ENCODE measurements at regions not wholly inside any gene's neighbourhood (a gene's known extent, or its start where the extent isn't known, plus 50 kb on each side); places are given as distances from the start of the nearest gene placed in this dataset.

DNA sequence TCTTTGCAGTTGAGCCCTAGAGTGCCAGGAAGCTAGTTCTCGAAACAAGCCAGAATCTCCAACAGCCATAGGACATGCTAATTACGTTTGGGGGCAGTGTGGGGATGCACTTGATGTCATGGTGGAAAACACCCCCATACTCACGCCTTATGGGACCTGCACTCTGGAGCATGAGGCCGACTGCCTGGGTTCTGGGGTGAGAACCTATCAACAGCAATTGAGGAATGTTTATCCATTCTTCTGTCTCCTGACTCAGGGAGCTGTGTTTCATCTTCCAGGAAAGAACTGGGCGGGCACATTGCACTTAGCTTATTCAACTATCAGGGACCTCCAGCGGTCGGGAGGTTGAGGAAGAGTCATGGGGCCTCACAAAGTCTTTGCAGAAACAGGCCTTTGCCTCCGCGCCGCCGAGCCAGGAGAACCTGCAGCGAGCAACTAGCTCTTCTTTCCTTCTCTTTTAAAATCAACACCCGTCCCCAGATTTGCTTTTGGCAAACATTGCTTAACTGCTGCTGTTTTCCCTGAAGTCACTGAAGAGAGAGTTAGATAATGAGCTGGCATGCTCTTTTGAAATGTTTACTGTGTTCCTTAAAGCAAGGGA, 226.1 kb upstream of the DIO3 start:
- Histone ChIP-seq H3K27me3 (ENCODE audit: low read depth) (no peaks in the 10 kb centered on the region), H3K27ac (no peak overlapping the region), H3K36me3 (no peaks in the 10 kb centered on the region), H3K4me3 (no peak overlapping the region), H3K9me3 (no peaks in the 10 kb centered on the region), H3K4me1 (no peaks in the 10 kb centered on the region)
- TF ChIP-seq, protein P1, sequence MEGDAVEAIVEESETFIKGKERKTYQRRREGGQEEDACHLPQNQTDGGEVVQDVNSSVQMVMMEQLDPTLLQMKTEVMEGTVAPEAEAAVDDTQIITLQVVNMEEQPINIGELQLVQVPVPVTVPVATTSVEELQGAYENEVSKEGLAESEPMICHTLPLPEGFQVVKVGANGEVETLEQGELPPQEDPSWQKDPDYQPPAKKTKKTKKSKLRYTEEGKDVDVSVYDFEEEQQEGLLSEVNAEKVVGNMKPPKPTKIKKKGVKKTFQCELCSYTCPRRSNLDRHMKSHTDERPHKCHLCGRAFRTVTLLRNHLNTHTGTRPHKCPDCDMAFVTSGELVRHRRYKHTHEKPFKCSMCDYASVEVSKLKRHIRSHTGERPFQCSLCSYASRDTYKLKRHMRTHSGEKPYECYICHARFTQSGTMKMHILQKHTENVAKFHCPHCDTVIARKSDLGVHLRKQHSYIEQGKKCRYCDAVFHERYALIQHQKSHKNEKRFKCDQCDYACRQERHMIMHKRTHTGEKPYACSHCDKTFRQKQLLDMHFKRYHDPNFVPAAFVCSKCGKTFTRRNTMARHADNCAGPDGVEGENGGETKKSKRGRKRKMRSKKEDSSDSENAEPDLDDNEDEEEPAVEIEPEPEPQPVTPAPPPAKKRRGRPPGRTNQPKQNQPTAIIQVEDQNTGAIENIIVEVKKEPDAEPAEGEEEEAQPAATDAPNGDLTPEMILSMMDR (IDR thresholded peaks at IDR 0.05) = no peak
- no peak for ATAC-seq
- no peak for DNase-seq
- intact Hi-C loops (cut with DNase I) = no loop called here

DNA sequence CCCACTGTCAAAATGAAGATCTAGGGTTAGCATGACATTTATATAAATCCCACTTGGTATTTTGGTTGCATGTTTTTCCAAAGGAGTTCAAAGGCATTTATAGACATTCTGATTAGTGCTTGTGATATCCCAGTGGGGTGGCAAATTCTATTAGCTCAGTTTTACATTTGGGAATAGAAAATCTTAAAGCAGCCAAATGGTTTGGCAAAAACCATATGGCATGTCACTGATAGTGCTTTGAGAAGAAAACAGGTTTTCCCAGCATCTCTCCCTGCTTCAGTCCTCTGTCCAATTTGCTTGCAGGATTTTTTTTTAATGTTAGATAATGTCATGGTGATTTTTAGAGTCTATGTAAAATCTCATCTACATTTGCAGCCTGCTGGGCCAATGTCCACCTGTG, 225.1 kb upstream of the DIO3 start:
- Histone ChIP-seq H3K36me3 (no peaks in the 10 kb centered on the region), H3K27me3 (ENCODE audit: low read depth) (no peaks in the 10 kb centered on the region), H3K4me1 (no peaks in the 10 kb centered on the region), H3K4me3 (no peak overlapping the region), H3K27ac (no peak overlapping the region), H3K9me3 (no peaks in the 10 kb centered on the region)
- TF ChIP-seq, protein P1 (IDR thresholded peaks at IDR 0.05) = no peak
- intact Hi-C loops (cut with DNase I) = no loop called here
- DNase-seq (no peak), ATAC-seq (no peak)

DNA sequence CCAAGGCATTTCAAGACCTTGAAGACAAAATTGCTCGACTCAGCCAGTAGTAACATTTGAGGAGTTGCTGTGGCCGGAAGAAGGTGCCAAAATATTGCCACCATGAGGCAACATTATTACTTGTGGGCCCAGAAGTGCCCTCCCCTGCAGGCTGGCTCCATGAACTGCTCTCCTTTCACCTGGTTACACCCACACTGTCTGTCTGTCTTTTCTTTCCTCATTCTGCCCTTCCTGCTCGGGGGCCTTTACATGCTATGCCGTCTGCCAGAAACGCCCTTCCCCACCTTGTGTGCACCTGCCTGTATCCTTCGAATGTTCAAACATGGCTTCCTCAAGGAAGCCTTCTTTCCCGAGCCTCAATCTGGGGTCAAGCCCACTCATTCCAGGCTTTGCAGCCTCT, 224.2 kb upstream of the DIO3 start:
- intact Hi-C loops (cut with DNase I) = no loop called here
- Histone ChIP-seq H3K36me3 (no peaks in the 10 kb centered on the region), H3K9me3 (no peaks in the 10 kb centered on the region), H3K27me3 (ENCODE audit: low read depth) (no peaks in the 10 kb centered on the region), H3K4me1 (no peaks in the 10 kb centered on the region), H3K27ac (no peak overlapping the region), H3K4me3 (no peak overlapping the region)
- ATAC-seq (no peak), DNase-seq (no peak)
- TF ChIP-seq, protein P1 (IDR thresholded peaks at IDR 0.05) = no peak

DNA sequence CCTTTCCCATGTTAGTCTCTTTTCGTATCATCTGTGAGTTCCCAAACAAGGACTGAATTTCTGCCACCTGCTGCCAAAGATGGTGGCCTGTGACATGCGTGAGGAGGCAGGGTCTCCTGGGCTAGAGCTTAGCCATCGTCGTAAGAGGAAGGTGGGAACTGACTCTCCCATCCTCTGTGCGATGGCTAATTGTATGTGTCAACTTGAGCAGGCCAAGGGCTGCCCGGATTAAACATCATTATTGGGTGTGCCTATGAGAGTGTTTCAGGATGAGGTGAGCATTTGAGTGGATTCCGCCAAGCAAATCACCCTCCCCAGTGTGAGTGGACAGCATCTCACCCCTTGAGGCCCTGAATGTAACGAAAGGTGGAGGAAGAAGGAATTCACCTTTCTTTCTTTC, 220.7 kb upstream of the DIO3 start:
- no peaks in the 10 kb centered on the region for H3K4me1 ChIP-seq

DNA sequence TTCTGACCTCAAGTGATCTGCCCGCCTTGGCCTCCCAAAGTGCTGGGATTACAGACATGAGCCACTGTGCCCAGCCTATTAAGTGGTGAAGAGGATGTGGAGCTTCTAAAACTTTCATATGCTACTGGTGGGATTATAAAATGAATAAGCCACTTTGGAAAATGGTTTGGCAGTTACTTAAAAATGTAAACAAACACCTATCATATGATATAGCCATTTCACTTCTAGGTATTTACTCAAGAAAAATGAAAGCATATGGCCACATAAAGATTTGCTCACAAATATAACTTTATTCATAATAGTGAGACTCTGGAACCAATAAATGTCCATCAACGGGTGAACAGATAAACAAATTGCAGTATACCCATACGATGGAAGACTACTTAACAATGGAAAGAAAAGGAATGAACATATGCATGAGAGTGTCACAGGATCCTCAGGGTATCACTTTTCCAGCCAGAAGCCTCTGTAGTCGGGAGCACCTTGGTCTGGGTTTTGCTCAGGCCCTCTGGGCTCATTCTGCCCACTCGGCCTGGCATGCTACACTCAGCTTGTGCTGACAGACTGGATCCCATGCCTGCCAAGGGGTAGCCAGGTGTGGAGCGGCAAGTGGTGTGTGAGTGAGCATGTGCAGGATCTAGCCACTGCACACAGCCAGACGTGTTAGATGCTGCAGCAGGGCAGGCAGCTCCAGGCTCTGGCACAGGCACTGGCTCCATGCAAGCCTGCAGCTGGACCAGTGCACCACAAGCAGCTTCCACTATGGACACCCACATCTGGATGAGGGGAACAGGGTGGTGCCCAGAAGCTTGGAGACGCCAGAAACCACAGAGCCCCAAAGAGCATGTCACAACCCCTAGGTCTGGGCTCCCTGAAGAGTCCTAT, 213.2 kb upstream of the DIO3 start:
- ATAC-seq = no peak
- Histone ChIP-seq H3K27ac (no peak overlapping the region), H3K4me1 (no peaks in the 10 kb centered on the region), H3K9me3 (no peaks in the 10 kb centered on the region), H3K36me3 (no peaks in the 10 kb centered on the region), H3K27me3 (ENCODE audit: low read depth) (no peaks in the 10 kb centered on the region), H3K4me3 (no peak overlapping the region)
- intact Hi-C loops (cut with DNase I) = no loop called here
- no peak for DNase-seq
- TF ChIP-seq, protein P1 (IDR thresholded peaks at IDR 0.05) = no peak

More for the DNA sequence above, 220.7 kb upstream of the DIO3 start:
- no peaks in the 10 kb centered on the region for H3K36me3 ChIP-seq
- H3K27me3 ChIP-seq (ENCODE audit: low read depth) = no peaks in the 10 kb centered on the region
- ATAC-seq = no peak
- intact Hi-C loops (cut with DNase I) = no loop called here
- H3K9me3 ChIP-seq = no peaks in the 10 kb centered on the region
- H3K4me3 ChIP-seq = no peak overlapping the region
- H3K27ac ChIP-seq = no peak overlapping the region
- no peak for DNase-seq
- TF ChIP-seq, protein P1 (IDR thresholded peaks at IDR 0.05) = no peak

All from lower lobe of right lung (tissue), 2 donors.